Activated gamma-delta T cell treated with anti-CD3 and anti-CD28 coated beads, Interleukin-2, amount 50 U/mL, for 16 hours (primary cell): ENCODE measurements at regions not wholly inside any gene's neighbourhood (a gene's known extent, or its start where the extent isn't known, plus 50 kb on each side); places are given as distances from the start of the nearest gene placed in this dataset.

ENCODE experiments used
- DNase-seq: peaks from one replicate; pipeline ENCODE4 v3.0.0-alpha.2; 2020; ENCODE audit warnings: low read depth

DNA sequence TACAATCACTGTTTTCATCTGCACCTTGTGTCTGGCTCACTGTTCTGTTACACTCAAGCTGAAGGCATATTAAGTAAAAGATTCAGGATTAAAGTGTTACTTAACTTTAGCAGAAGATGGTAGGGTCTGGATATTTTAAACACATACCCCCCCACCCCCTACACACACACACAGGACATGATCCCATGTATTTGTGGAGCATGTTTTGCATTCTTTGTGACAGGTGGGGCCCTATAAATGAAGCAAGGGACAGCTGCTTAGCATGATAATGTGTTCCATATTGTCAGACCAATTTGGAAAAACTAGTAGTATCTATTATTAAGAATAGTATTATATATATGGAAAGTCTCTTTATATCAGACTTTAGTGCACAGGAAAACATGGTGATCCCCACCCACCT lies 335.2 kb upstream of the TNP1 start:
- no peak for DNase-seq

DNA sequence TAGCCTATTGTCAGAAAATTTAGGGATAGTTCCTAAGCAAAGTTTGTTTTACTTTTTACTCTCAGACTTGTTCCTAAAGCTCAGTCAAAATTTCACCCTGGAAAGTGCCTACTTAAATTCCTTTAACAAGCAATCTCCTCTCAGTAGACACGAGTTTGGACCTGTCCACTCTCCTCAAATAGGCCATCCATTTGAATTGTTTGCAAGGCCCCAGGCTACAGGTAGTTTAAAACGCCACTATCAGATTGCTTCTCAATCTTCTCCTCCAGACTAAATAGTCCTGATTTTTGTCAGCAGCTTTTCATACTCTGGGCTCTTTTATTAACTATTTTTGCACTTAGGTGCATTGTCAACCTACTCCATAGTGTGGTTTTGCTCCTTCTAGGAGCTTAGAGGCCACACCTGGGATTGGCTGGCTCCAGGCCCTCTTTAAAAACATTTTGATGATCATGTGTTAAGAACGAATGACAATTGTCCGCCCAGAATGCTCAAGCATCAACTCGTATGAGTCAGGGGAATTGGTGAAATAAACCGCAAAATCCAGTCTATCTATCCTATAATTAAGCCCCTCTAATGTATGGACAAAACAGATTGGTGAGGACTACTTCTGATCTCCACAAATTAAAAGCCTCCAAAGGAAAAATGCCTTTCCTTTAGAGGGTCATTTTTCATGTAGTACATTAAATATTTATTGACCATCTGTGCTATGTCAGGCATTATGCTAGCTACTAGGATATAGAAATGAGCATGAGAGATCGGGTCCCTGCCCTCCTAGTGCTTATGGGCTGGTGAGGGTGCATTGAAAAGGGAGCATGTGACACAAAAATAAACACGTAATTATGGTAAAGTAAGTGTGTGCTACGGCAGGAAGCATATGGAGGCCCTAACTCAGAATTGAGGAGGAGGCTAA lies 333.8 kb upstream of the TNP1 start:
- no peak for DNase-seq

DNA sequence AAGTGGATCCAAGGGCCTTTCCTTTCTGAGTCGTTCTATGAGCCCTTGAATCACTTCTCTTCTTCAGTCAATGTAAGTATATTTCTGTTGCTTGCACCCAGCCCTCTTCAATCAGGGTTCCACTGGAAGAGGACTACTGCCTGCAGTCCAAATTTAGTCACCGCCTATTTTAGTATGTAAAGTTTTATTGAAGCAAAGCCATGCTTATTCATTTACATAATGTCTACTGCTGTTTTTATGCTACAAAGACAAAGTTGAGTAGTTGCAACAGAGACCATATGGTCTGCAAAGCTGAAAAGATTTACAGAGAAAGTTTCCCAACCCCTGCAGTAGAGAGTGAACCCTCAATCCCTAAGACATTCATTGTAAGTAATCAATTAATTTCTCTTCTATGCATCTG lies 332.5 kb upstream of the TNP1 start:
- DNase-seq: no peak

DNA sequence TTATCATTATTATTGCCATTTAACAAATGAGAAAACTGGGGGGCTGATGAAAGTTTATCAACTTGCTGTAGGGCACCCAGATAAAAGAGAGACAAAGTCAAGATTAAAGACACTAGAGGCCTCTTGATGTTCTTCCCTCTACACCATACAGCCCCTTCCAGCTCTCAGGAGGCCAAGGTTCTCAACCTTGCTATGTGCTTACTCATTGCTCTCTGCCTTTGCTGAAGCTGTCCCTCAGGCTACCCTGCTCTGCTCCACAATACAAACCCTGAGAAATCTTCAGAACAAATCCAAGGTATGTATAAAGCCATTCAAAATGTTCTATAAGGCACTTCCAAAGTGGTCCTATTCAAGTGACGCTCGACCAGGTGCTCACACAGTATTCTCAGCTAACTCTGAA lies 329.9 kb upstream of the TNP1 start:
- no peak for DNase-seq

DNA sequence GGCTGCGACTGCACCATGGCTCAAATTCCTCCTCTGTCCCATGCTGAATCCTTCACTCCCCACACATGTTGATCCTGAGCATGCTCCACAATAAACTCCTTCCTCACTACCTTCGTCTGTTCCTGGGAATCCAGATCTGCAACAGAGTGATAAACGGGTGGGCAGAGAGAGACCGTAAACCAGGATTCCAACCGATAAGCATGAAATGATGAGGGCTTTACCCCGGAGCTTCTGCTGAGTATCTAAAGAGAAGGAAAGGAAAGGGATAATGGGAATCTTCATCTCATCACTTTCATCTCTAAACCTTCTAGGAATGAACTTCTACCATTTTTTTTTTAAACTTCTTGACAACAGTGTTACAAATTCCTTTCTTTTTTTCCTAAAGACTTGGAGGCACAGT lies 329.3 kb upstream of the TNP1 start:
- DNase-seq: no peak

DNA sequence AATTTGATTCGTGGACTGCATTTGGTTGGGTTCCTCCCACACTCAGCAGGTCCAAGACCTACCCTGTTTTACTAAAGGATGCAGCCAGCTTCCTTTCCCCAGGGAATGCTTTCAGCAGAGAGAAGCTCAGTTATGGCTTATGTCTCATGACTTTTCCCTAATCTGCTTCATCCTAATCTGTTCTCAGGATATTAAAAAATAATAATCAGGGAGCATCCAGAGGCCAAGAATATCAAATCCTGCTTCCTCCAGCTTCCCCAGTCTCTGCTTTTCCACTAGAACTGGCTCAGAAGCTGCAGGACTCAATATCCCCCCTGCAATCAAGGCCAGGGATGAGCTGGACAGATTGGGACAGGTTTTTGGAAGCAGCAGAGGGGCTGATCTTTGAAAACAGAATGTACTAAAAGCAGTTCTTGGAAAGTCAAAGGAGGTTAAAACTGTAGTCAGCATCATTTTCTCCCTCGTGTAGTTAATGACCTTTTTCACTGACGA lies 326.9 kb upstream of the TNP1 start:
- DNase-seq: no peak

DNA sequence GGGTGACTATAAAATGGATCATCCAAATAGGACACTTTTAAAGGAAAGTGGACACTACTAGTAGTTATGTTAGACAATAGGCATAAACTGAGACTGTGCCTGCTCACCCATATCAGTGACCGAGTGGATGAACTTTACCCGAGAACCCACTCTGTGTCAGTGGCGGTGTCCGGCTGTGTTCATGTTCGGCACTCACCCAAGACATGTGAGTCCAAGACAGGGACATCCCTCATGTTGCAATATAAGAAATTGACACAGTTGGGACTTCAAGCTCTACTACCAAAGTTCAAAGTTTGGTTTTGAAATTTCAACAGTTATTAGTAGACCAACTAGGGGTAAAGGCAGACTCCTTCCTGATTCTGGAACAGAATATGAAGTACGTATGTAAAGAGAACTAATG lies 326.3 kb upstream of the TNP1 start:
- no peak for DNase-seq

DNA sequence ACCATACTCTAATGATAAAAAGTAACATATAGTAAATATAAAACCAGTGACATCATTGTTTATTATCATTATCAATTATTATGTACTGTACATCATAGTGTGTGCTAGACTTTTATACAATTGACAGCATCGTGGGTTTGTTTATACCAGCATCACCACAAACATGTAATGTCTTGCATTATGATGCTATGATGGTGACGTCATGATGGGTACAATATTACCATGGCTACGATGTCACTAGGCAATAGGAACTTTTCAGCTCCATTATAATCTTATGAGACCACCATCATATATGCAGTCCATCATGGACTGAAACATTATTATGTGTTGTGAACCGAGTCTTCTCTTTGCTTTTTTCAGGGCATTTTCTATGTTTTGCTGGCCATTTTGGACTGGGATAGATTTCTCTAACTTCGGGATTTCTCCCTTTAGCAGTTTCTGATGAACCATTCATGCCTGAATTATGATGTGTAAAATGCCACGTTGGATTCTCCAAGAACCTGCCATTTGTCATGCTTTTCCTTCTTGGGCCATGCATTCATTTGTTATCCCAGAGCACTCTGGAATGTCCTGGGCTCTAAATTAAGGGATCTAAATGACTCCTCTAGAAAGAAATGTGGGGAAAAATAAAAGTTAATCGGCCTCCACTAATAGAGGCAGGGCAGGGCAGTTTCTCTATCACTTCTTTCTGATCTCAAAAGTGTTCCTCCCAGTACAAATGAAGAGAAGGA lies 325.6 kb upstream of the TNP1 start:
- no peak for DNase-seq

DNA sequence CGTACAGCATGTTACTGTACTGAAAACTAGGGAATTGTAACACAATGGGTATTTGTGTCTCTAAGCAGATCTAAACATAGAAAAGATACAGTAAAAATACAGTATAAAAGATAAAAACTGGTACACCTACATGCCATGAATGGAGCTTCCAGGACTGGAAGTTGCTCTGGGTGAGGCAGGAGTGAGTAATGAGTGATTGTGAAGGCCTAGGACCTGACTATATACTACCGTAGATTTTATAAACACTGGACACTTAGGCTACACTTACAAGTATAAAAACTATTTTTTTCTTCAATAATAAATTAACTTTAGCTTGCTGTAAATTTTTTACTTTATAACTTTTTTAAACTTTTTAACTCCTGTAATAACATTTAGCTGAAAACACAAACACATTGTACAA lies 324.4 kb upstream of the TNP1 start:
- no peak for DNase-seq

DNA sequence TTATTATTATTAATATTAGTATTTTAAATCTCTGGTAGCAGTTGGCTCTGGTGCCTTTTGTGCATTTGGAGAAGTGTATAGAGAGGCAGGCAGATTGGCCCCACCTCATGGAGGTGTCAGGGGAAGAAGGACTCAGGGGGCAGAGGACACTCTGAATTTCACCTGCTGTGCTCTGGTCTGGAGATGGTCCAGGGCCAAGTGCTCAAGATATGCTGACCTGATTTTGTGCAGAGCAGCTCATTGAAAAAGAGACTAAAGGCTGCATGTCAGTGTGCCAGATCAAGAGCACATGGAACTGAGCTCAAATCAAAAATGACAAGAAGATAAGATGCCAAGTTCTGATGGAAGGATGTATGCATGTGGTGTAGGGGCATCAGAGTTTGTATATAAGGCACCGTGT lies 323.6 kb upstream of the TNP1 start:
- no peak for DNase-seq

DNA sequence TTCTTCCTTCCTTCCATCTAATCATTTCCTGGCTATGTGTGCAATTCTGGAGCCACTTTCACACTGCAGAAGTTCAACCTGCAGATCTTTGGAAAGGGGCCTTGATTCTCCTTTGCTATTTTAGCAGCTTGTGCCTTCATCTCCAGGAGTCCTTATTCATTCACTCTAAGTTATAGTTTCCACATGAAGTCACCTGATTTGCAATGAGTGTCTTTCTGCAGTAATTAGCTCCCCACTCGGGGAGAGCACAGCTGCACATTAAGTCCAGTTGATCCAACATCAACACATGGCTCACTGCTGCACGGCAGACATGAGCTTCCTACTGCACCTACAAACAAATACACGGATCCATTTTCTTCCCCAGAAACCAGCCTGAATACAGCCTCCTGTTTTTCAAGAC lies 323.1 kb upstream of the TNP1 start:
- DNase-seq: no peak

DNA sequence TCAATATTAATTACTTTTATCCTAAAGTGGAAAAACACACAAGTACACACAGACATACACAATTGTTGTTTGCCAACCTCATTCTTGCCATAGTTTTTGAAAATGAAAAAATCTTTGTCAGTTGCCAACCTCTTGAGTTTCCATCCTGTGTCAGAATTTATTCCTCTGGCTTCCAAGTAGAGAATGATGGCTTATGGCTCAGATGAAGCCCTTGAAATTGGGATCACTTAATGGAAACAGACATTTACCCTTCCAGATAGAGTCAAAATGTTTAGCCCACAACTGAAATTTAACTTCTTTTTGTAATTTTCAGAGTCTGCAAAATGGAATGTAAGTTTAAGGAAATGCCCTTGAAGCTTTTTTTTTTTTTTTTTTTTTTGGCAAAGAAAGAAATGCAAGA lies 321.6 kb upstream of the TNP1 start:
- DNase-seq: no peak

DNA sequence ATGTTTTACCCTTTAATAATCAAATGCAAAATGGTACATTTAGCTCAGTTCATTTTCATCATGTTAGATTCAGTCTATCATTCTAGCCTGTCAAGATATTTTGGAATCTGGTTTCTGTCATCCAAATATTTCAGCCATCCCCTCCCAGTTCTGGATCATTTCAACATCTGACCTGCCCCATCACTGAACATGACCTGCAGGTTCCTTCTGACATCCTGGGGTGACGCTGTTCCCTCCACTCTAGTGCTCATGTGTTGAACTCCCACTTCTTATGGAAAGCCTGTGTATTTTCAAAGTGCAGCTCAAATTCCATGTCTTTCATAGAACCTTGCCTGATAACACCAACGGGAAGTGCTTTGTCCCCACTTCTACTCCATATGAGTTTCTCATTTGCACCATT lies 320.0 kb upstream of the TNP1 start:
- DNase-seq: no peak

DNA sequence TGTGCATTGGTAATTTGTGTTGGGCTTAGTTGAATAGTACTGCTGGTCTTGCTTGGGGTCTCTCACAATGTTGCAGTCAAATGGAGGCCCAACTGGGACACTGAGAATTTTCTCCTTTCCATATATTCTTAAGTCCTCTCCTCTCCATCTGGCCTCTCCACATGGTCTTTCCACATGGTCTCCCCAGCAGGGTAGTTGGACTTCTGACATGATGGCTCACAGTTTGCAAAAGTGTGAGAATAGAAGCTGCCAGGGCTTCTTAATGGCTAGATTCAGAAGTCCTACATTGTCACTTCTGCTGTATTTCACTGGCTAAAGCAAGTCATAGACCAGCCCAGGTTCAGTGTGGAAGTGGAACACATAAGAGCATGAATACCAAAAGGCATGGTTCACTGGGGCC lies 318.5 kb upstream of the TNP1 start:
- DNase-seq: no peak

DNA sequence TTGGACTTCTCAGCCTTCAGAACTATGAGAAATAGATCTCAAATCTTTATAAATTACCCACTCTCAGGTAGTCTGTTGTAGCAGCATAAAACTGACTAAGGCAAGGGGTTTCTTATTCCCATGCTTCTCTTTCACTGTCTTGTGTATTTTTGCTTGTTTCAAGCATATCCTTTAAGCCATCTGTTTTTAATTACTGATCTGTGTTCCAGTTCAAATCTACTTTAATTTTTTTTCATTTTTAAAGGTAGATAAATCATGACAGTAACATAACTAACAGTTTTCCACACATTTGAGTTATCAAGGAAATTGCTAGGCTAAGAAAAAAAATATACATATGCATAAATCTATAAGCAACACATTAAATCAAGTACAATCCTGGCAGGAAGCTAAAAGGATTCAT lies 317.9 kb upstream of the TNP1 start:
- no peak for DNase-seq

DNA sequence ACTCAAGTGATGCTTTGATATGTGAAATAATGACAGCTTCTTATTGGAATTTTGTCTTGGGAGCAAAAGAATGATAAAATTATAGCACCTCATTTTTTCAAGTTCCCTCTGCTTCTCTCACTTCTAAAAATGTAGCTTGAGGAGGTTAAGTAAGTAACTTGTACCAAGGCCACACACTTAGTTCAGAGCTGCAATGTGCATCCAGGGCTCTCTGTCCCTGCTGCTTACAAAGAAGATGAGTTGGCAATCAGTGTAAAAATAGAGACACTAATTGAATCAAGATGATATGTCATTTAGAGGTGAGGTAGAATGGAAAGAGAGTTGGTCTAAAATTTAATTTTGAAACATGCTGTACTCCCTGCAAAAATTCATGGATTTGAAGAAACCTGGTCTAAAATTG lies 312.0 kb upstream of the TNP1 start:
- no peak for DNase-seq

DNA sequence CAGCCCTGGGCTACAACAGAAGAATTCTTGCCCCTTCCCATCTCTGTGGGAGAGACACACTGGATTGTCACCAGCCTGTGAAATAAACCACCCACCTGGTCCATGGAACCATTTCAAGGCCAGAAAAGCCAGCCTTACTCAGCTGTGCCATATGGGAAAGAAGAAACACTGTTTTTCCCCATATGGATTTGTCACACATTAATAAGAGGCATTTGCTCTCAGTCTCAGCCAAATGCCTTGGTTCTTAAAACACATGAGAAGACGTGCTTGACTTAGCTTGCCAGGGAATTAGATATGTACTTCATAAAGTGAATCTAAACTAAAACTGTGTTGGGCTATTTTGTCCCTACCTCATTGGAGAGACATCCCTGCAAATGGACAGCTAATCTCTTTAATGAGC lies 308.6 kb upstream of the TNP1 start:
- no peak for DNase-seq

DNA sequence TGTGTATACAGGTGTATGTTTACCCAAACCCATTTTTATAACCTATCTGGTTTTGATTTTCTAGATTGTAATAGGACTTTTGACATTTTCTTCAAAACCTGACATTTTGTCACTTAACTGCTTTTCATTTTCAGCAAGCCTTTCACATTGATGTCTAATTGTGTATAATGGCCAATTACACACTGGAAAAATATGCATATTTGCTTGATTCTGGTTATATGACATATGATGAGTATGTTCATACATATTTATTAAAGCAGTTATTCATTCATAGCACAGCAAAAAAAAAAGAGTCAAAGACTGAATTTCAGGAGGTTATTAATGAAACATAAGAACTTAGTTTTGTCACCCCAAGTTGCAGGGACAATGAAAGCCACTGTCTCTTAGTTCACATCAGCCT lies 307.7 kb upstream of the TNP1 start:
- DNase-seq: no peak

DNA sequence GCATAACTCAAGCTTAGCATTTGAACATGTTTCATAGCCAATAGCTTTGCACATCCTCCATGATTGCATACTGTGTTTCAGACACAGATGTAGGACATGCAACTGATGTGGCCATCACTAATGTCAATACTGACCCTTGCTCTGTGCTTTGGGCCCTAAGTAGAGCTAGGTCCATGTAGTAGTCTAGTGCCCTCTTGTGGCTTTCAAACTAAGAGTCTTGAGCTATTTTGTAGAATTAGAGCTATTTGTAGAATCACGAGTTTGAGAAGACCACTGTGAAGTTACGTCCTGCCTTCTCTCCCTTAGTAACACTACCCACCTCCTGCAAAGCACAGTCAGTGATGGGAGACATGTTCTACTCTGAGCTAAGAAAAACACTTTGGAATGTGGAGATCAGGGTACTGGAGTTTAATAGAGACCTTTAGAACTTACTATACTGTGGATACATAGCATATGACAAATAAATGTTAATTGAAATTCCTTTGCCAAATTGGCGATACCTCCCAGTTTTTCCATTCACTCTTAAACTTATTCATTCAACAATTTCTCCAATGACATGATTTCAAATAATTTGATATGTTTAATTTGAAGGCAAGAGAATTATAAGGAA lies 306.5 kb upstream of the TNP1 start:
- DNase-seq: no peak

DNA sequence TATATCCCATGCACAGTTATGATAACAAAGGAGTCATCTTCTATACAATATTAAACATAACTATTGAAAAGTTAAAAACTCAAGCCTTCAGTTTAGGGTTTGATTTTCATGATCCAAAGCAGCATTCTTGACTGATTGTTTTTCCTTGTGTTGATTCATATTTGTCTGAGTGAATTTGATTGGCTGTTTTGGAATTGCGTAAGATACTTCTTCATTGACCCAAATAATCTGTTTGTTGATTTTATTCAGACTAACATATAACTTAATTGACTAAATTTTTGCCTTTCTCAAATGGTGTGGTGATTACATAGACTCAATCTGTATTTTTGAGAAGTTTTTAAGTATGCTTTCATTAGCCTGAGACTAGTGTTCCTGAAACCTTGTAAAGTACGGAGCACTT lies 305.7 kb upstream of the TNP1 start:
- no peak for DNase-seq

DNA sequence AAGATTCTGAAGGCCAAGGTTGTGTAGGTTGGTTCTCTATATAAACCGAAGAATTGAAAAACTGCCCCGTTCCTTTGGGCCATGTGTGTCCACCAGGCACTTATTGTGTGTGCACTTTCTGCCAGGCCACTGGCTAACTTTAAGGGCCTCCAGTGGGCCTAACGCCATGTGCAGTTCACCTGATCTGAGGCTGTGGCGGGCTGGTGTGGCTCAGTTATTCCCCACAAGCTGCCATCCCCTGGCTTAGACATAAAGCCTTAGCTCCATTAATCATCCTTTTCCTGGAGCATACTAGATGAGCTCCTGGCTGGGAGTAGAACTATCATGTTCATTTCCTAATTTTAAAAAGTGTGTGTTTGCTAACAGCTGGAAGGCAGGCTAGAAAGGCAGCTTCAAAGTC lies 304.1 kb upstream of the TNP1 start:
- DNase-seq: no peak

DNA sequence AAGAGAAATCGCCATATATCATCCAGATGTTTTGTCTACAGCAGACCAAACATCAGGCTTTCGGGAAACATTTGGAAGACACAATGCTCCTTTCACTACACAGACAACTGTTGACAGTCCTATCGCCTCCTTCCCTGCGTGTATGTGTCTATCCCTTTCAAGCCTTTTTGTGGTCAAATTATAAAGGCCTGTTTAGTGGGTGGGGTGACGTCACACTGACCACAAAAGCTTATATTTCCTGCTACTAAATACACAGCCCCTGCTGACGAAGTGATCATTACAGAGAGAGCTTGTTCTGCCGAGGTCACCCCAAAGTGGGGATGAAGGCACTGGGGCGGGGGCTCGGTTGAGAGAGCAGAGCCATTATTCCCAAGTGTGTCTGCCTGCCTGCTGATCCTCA lies 302.7 kb upstream of the TNP1 start:
- no peak for DNase-seq
